ENCODE measurements at regions not wholly inside any gene's neighbourhood (a gene's known extent, or its start where the extent isn't known, plus 50 kb on each side); places are given as distances from the start of the nearest gene placed in this dataset.

- TF ChIP-seq, protein P1, sequence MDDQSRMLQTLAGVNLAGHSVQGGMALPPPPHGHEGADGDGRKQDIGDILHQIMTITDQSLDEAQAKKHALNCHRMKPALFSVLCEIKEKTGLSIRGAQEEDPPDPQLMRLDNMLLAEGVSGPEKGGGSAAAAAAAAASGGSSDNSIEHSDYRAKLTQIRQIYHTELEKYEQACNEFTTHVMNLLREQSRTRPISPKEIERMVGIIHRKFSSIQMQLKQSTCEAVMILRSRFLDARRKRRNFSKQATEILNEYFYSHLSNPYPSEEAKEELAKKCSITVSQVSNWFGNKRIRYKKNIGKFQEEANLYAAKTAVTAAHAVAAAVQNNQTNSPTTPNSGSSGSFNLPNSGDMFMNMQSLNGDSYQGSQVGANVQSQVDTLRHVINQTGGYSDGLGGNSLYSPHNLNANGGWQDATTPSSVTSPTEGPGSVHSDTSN (IDR thresholded peaks at IDR 0.05; ENCODE audit: insufficient replicate concordance, low read depth, low read length): no peak
- TF ChIP-seq JUNB (IDR thresholded peaks at IDR 0.05): no peak
- no peak for TF ChIP-seq NBN (IDR thresholded peaks at IDR 0.05)
- no peak for TF ChIP-seq POLR2A (IDR thresholded peaks at IDR 0.05; ENCODE audit: low read depth, low read length)
- no peak for TF ChIP-seq KLF5 (IDR thresholded peaks at IDR 0.05; ENCODE audit: partially characterized antibody)
- no peak for TF ChIP-seq CHD2 (IDR thresholded peaks at IDR 0.05; ENCODE audit: borderline replicate concordance, low read depth, low read length)
- TF ChIP-seq, protein P2, sequence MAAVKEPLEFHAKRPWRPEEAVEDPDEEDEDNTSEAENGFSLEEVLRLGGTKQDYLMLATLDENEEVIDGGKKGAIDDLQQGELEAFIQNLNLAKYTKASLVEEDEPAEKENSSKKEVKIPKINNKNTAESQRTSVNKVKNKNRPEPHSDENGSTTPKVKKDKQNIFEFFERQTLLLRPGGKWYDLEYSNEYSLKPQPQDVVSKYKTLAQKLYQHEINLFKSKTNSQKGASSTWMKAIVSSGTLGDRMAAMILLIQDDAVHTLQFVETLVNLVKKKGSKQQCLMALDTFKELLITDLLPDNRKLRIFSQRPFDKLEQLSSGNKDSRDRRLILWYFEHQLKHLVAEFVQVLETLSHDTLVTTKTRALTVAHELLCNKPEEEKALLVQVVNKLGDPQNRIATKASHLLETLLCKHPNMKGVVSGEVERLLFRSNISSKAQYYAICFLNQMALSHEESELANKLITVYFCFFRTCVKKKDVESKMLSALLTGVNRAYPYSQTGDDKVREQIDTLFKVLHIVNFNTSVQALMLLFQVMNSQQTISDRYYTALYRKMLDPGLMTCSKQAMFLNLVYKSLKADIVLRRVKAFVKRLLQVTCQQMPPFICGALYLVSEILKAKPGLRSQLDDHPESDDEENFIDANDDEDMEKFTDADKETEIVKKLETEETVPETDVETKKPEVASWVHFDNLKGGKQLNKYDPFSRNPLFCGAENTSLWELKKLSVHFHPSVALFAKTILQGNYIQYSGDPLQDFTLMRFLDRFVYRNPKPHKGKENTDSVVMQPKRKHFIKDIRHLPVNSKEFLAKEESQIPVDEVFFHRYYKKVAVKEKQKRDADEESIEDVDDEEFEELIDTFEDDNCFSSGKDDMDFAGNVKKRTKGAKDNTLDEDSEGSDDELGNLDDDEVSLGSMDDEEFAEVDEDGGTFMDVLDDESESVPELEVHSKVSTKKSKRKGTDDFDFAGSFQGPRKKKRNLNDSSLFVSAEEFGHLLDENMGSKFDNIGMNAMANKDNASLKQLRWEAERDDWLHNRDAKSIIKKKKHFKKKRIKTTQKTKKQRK (IDR thresholded peaks at IDR 0.05; ENCODE audit: low read depth, low read length): no peak
- TF ChIP-seq ELK1 (IDR thresholded peaks at IDR 0.05; ENCODE audit: low read depth, low read length): no peak
- TF ChIP-seq KAT2A (conservative IDR thresholded peaks at IDR 0.05; ENCODE audit: control insufficient read depth, low read depth, low read length): no peak
- no peak for TF ChIP-seq TARDBP (IDR thresholded peaks at IDR 0.05; ENCODE audit: borderline replicate concordance)
- TF ChIP-seq, protein P3, sequence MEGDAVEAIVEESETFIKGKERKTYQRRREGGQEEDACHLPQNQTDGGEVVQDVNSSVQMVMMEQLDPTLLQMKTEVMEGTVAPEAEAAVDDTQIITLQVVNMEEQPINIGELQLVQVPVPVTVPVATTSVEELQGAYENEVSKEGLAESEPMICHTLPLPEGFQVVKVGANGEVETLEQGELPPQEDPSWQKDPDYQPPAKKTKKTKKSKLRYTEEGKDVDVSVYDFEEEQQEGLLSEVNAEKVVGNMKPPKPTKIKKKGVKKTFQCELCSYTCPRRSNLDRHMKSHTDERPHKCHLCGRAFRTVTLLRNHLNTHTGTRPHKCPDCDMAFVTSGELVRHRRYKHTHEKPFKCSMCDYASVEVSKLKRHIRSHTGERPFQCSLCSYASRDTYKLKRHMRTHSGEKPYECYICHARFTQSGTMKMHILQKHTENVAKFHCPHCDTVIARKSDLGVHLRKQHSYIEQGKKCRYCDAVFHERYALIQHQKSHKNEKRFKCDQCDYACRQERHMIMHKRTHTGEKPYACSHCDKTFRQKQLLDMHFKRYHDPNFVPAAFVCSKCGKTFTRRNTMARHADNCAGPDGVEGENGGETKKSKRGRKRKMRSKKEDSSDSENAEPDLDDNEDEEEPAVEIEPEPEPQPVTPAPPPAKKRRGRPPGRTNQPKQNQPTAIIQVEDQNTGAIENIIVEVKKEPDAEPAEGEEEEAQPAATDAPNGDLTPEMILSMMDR (IDR thresholded peaks at IDR 0.05 in 2 of 3, conservative IDR thresholded peaks at IDR 0.05 in 1 of 3; ENCODE audit: control insufficient read depth in 2 of 3, extremely low read depth in 1 of 3, insufficient read depth in 1 of 3, low read depth in 3 of 3, low read length in 3 of 3): no peak
Observed at GRCh38 chr13:67986234-67986633, 756.1 kb upstream of the PCDH9 start.
